ENCODE measurements at regions not wholly inside any gene's neighbourhood (a gene's known extent, or its start where the extent isn't known, plus 50 kb on each side); places are given as distances from the start of the nearest gene placed in this dataset.

GRCh38 chr3:72092778-72093177, 307.8 kb upstream of the PROK2 start:
- no peaks in the 10 kb centered on the region for H4K20me1 ChIP-seq (ENCODE audit: insufficient read depth, low read depth, low read length)
- H3K9me2 ChIP-seq (replicated peaks; ENCODE audit: insufficient read depth, low read length): no peaks in the 10 kb centered on the region
- peaks cover 38% of the 10 kb centered on the region; the same call in 1 of the 2 replicates for H3K36me3 ChIP-seq (ENCODE audit: insufficient read depth, low read length)
- H3K4me1 ChIP-seq (ENCODE audit: low read length): peaks cover 100% of the 10 kb centered on the region
- H3K4me3 ChIP-seq (ENCODE audit: low read length): peak overlapping the region; percentile 35; the same call in 1 of the 2 replicates
- H3K9me3 ChIP-seq (ENCODE audit: low read length): no peaks in the 10 kb centered on the region
- DNase-seq: peak; percentile 91
- peaks cover 26% of the 10 kb centered on the region for H3K79me2 ChIP-seq (ENCODE audit: low read length)
- H3K4me2 ChIP-seq (ENCODE audit: low read depth, low read length, poor library complexity, severe bottlenecking): peak overlapping the region; percentile 62
- H3K27ac ChIP-seq (ENCODE audit: low read length): peak overlapping the region; percentile 97
- no peak overlapping the region for H2AFZ ChIP-seq (ENCODE audit: low read length)
- peak overlapping the region; percentile 53 for H3K9ac ChIP-seq (ENCODE audit: low read length)
- no peaks in the 10 kb centered on the region for H3K27me3 ChIP-seq (ENCODE audit: low read length)

- peaks cover 30% of the 10 kb centered on the region; the same call in 1 of the 2 replicates for H3K36me3 ChIP-seq (ENCODE audit: insufficient read depth, low read length)
These were observed 303.6 kb upstream of the PROK2 start for GRCh38 chr3:72088486-72089025.

GRCh38 chr3:72087420-72087819, 302.5 kb upstream of the PROK2 start:
- no peak for DNase-seq
- no peaks in the 10 kb centered on the region for H3K27me3 ChIP-seq (ENCODE audit: low read length)
- peaks cover 100% of the 10 kb centered on the region for H3K4me1 ChIP-seq (ENCODE audit: low read length)
- no peaks in the 10 kb centered on the region for H3K9me3 ChIP-seq (ENCODE audit: low read length)
- H3K36me3 ChIP-seq (ENCODE audit: insufficient read depth, low read length): peaks cover 29% of the 10 kb centered on the region; the same call in 1 of the 2 replicates
- peak overlapping the region; percentile 97 for H3K27ac ChIP-seq (ENCODE audit: low read length)
- peaks cover 20% of the 10 kb centered on the region for H3K79me2 ChIP-seq (ENCODE audit: low read length)
- H3K4me2 ChIP-seq (ENCODE audit: low read depth, low read length, poor library complexity, severe bottlenecking): peak overlapping the region; percentile 56
- peak overlapping the region; percentile 51 for H3K9ac ChIP-seq (ENCODE audit: low read length)
- no peak overlapping the region for H2AFZ ChIP-seq (ENCODE audit: low read length)
- H3K4me3 ChIP-seq (ENCODE audit: low read length): no peak overlapping the region; the same call in 1 of the 2 replicates
- no peaks in the 10 kb centered on the region for H4K20me1 ChIP-seq (ENCODE audit: insufficient read depth, low read depth, low read length)
- H3K9me2 ChIP-seq (replicated peaks; ENCODE audit: insufficient read depth, low read length): no peaks in the 10 kb centered on the region

More at GRCh38 chr3:72088486-72089025, 303.6 kb upstream of the PROK2 start:
- Histone ChIP-seq H3K4me2 (ENCODE audit: low read depth, low read length, poor library complexity, severe bottlenecking) (peak overlapping the region; percentile 56), H3K9me3 (ENCODE audit: low read length) (no peaks in the 10 kb centered on the region), H3K9ac (ENCODE audit: low read length) (0 out of 2 replicates have a peak overlapping the region, but pooled peaks have one; percentile 24), H3K4me3 (ENCODE audit: low read length) (no peak overlapping the region; the same call in 1 of the 2 replicates), H2AFZ (ENCODE audit: low read length) (no peak overlapping the region), H3K27me3 (ENCODE audit: low read length) (no peaks in the 10 kb centered on the region), H3K4me1 (ENCODE audit: low read length) (peaks cover 100% of the 10 kb centered on the region), H3K9me2 (replicated peaks; ENCODE audit: insufficient read depth, low read length) (no peaks in the 10 kb centered on the region), H3K79me2 (ENCODE audit: low read length) (peaks cover 22% of the 10 kb centered on the region), H4K20me1 (ENCODE audit: insufficient read depth, low read depth, low read length) (no peaks in the 10 kb centered on the region), H3K27ac (ENCODE audit: low read length) (peak overlapping the region; percentile 97)
- no peak for DNase-seq

GRCh38 chr3:72086743-72087087, 301.8 kb upstream of the PROK2 start:
- Histone ChIP-seq H3K4me3 (ENCODE audit: low read length) (peak overlapping the region; percentile 23), H4K20me1 (ENCODE audit: insufficient read depth, low read depth, low read length) (no peaks in the 10 kb centered on the region), H2AFZ (ENCODE audit: low read length) (no peak overlapping the region), H3K27me3 (ENCODE audit: low read length) (no peaks in the 10 kb centered on the region), H3K79me2 (ENCODE audit: low read length) (peaks cover 13% of the 10 kb centered on the region), H3K36me3 (ENCODE audit: insufficient read depth, low read length) (peaks cover 22% of the 10 kb centered on the region; the same call in 1 of the 2 replicates), H3K27ac (ENCODE audit: low read length) (peak overlapping the region; percentile 97), H3K9ac (ENCODE audit: low read length) (peak overlapping the region; percentile 51), H3K9me3 (ENCODE audit: low read length) (no peaks in the 10 kb centered on the region), H3K4me1 (ENCODE audit: low read length) (peaks cover 100% of the 10 kb centered on the region), H3K4me2 (ENCODE audit: low read depth, low read length, poor library complexity, severe bottlenecking) (peak overlapping the region; percentile 56), H3K9me2 (replicated peaks; ENCODE audit: insufficient read depth, low read length) (no peaks in the 10 kb centered on the region)
- no peak for DNase-seq

GRCh38 chr3:72086042-72086742, 301.2 kb upstream of the PROK2 start:
- Histone ChIP-seq H3K4me2 (ENCODE audit: low read depth, low read length, poor library complexity, severe bottlenecking) (peak overlapping the region; percentile 56), H3K9ac (ENCODE audit: low read length) (peak overlapping the region; percentile 51), H3K9me2 (replicated peaks; ENCODE audit: insufficient read depth, low read length) (no peaks in the 10 kb centered on the region), H3K27me3 (ENCODE audit: low read length) (no peaks in the 10 kb centered on the region), H3K4me3 (ENCODE audit: low read length) (peak overlapping the region; percentile 23; the same call in 1 of the 2 replicates), H2AFZ (ENCODE audit: low read length) (no peak overlapping the region), H4K20me1 (ENCODE audit: insufficient read depth, low read depth, low read length) (no peaks in the 10 kb centered on the region), H3K9me3 (ENCODE audit: low read length) (no peaks in the 10 kb centered on the region), H3K27ac (ENCODE audit: low read length) (peak overlapping the region; percentile 97), H3K4me1 (ENCODE audit: low read length) (peaks cover 100% of the 10 kb centered on the region), H3K36me3 (ENCODE audit: insufficient read depth, low read length) (peaks cover 18% of the 10 kb centered on the region; the same call in 1 of the 2 replicates), H3K79me2 (ENCODE audit: low read length) (peaks cover 9% of the 10 kb centered on the region; the same call in 1 of the 2 replicates)
- DNase-seq: peak; percentile 64

GRCh38 chr3:72085036-72085435, 300.1 kb upstream of the PROK2 start:
- no peak for DNase-seq
- H3K27me3 ChIP-seq (ENCODE audit: low read length): no peaks in the 10 kb centered on the region
- H3K9me2 ChIP-seq (replicated peaks; ENCODE audit: insufficient read depth, low read length): no peaks in the 10 kb centered on the region
- no peak overlapping the region for H2AFZ ChIP-seq (ENCODE audit: low read length)
- peaks cover 5% of the 10 kb centered on the region; the same call in 1 of the 2 replicates for H3K79me2 ChIP-seq (ENCODE audit: low read length)
- peaks cover 100% of the 10 kb centered on the region for H3K4me1 ChIP-seq (ENCODE audit: low read length)
- H3K36me3 ChIP-seq (ENCODE audit: insufficient read depth, low read length): 0 out of 2 replicates have a peak, but pooled peaks cover 8% of the 10 kb centered on the region
- no peaks in the 10 kb centered on the region for H4K20me1 ChIP-seq (ENCODE audit: insufficient read depth, low read depth, low read length)
- H3K27ac ChIP-seq (ENCODE audit: low read length): peak overlapping the region; percentile 97
- no peak overlapping the region for H3K9ac ChIP-seq (ENCODE audit: low read length)
- no peak overlapping the region for H3K4me3 ChIP-seq (ENCODE audit: low read length)
- H3K4me2 ChIP-seq (ENCODE audit: low read depth, low read length, poor library complexity, severe bottlenecking): no peak overlapping the region
- H3K9me3 ChIP-seq (ENCODE audit: low read length): no peaks in the 10 kb centered on the region

- Histone ChIP-seq H3K27ac (ENCODE audit: low read length) (peak overlapping the region; percentile 97), H3K4me2 (ENCODE audit: low read depth, low read length, poor library complexity, severe bottlenecking) (peak overlapping the region; percentile 66), H2AFZ (ENCODE audit: low read length) (no peak overlapping the region), H3K9me3 (ENCODE audit: low read length) (no peaks in the 10 kb centered on the region), H3K9ac (ENCODE audit: low read length) (peak overlapping the region; percentile 56), H3K9me2 (replicated peaks; ENCODE audit: insufficient read depth, low read length) (no peaks in the 10 kb centered on the region), H3K79me2 (ENCODE audit: low read length) (no peaks in the 10 kb centered on the region), H3K36me3 (ENCODE audit: insufficient read depth, low read length) (no peaks in the 10 kb centered on the region), H3K4me1 (ENCODE audit: low read length) (peaks cover 100% of the 10 kb centered on the region), H3K4me3 (ENCODE audit: low read length) (peak overlapping the region; percentile 39; the same call in 1 of the 2 replicates), H4K20me1 (ENCODE audit: insufficient read depth, low read depth, low read length) (no peaks in the 10 kb centered on the region), H3K27me3 (ENCODE audit: low read length) (no peaks in the 10 kb centered on the region)
- peak; percentile 74 for DNase-seq
These were observed 298.0 kb upstream of the PROK2 start for GRCh38 chr3:72082776-72083462.
